GM11168 (cell line): ENCODE measurements at regions not wholly inside any gene's neighbourhood (a gene's known extent, or its start where the extent isn't known, plus 50 kb on each side); places are given as distances from the start of the nearest gene placed in this dataset.

Experiments used
- in situ Hi-C: fragments of 300-500 bp; cut with MboI; formaldehyde crosslinking; loops from one replicate; pipeline ENCODE4 v1.12.0; 2022; ENCODE audit warnings: low sequenced_read_pairs; ENCODE audit not compliant: unreplicated experiment

GRCh38 chr10:4692206-4692605 lies 133.8 kb upstream of the AKR1E2 start:
- in situ Hi-C loops = no loop called here

GRCh38 chr10:4691776-4692175 lies 134.2 kb upstream of the AKR1E2 start:
- in situ Hi-C loops = no loop called here

GRCh38 chr10:4691301-4691700 lies 134.7 kb upstream of the AKR1E2 start:
- in situ Hi-C loops = no loop called here

GRCh38 chr10:4688601-4689000 lies 137.4 kb upstream of the AKR1E2 start:
- in situ Hi-C loops = no loop called here

- in situ Hi-C loops = no loop called here
Observed at GRCh38 chr10:4688168-4688567, 137.8 kb upstream of the AKR1E2 start.

GRCh38 chr10:4687397-4687796 lies 138.6 kb upstream of the AKR1E2 start:
- in situ Hi-C loops = no loop called here

- in situ Hi-C loops = no loop called here
Observed at GRCh38 chr10:4686644-4686996, 139.4 kb upstream of the AKR1E2 start.

- in situ Hi-C loops = no loop called here
Observed at GRCh38 chr10:4685904-4686643, 139.9 kb upstream of the AKR1E2 start.

- in situ Hi-C loops = no loop called here
Observed at GRCh38 chr10:4685491-4685890, 140.5 kb upstream of the AKR1E2 start.

GRCh38 chr10:4684434-4684833 lies 141.6 kb upstream of the AKR1E2 start:
- in situ Hi-C loops = no loop called here

GRCh38 chr10:4683838-4684237 lies 142.2 kb upstream of the AKR1E2 start:
- in situ Hi-C loops = no loop called here

- in situ Hi-C loops = no loop called here
Observed at GRCh38 chr10:4683137-4683536, 142.9 kb upstream of the AKR1E2 start.

- in situ Hi-C loops = no loop called here
Observed at GRCh38 chr10:4678951-4679671, 146.9 kb upstream of the AKR1E2 start.

GRCh38 chr10:4678023-4678950 lies 147.7 kb upstream of the AKR1E2 start:
- in situ Hi-C loops = no loop called here

- in situ Hi-C loops = no loop called here
Observed at GRCh38 chr10:4677296-4678021, 148.5 kb upstream of the AKR1E2 start.

GRCh38 chr10:4676566-4676965 lies 149.4 kb upstream of the AKR1E2 start:
- in situ Hi-C loops = no loop called here

- in situ Hi-C loops = no loop called here
Observed at GRCh38 chr10:4675808-4676207, 150.2 kb upstream of the AKR1E2 start.

- in situ Hi-C loops = loop anchor here (25.0 kb wide), 1 partner anchor 1436 kb away; no protein-coding TSS in a partner anchor
Observed at GRCh38 chr10:4673279-4674040, 152.5 kb upstream of the AKR1E2 start.

- in situ Hi-C loops = loop anchor here (25.0 kb wide), 1 partner anchor 1435 kb away; no protein-coding TSS in a partner anchor
Observed at GRCh38 chr10:4672201-4672600, 153.8 kb upstream of the AKR1E2 start.
